ENCODE measurements at regions not wholly inside any gene's neighbourhood (a gene's known extent, or its start where the extent isn't known, plus 50 kb on each side); places are given as distances from the start of the nearest gene placed in this dataset.

DNA sequence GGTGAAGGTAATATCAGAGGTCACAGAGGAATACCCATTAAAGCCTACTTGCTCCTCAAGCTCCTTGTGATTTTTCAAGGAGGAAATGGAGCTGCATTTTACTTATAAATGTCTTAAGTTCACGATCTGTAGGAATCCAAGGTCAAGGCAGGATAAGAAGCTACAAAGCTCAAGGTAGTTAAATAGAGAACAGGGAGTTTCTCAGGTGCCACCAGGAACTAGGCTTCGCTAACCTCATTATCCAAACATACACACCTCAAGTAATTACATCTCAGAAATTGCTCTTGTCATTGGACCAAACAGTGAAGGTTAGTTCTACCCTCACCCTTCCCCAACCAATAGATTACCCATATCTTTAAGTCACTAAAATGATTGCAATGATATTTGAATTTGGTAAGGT, 317.4 kb upstream of the HNRNPA3 start:
- H3K4me1 ChIP-seq (ENCODE audit: control insufficient read depth, insufficient read depth, low read length): no peaks in the 10 kb centered on the region
- no peaks in the 10 kb centered on the region for H3K9me3 ChIP-seq (ENCODE audit: control insufficient read depth, insufficient read depth, low read depth, low read length)
- POLR2A ChIA-PET: no interaction called here
- TF ChIP-seq ZNF514 (tag by site-specific recombination; IDR thresholded peaks at IDR 0.05) (no peak), MEIS1 (CRISPR knock-in tag; IDR thresholded peaks at IDR 0.05; ENCODE audit: borderline replicate concordance) (no peak), ZNF529 (tag by site-specific recombination; IDR thresholded peaks at IDR 0.05; ENCODE audit: insufficient replicate concordance) (no peak), ZNF133 (tag by site-specific recombination; IDR thresholded peaks at IDR 0.05) (no peak), REPIN1 (tag by site-specific recombination; IDR thresholded peaks at IDR 0.05; ENCODE audit: low read depth) (no peak), ZFP37 (tag by site-specific recombination; IDR thresholded peaks at IDR 0.05) (no peak), ZNF239 (tag by site-specific recombination; IDR thresholded peaks at IDR 0.05) (no peak), ZBTB21 (tag by site-specific recombination; IDR thresholded peaks at IDR 0.05) (no peak), HOXA7 (CRISPR knock-in tag; IDR thresholded peaks at IDR 0.05; ENCODE audit: borderline replicate concordance) (no peak), ZNF19 (tag by site-specific recombination; IDR thresholded peaks at IDR 0.05; ENCODE audit: low read depth) (no peak), HOXC10 (CRISPR knock-in tag; IDR thresholded peaks at IDR 0.05) (no peak), ZBTB10 (tag by site-specific recombination; IDR thresholded peaks at IDR 0.05) (no peak), ZNF530 (tag by site-specific recombination; IDR thresholded peaks at IDR 0.05; ENCODE audit: low read depth) (no peak), ZNF426 (tag by site-specific recombination; IDR thresholded peaks at IDR 0.05) (no peak)
- TF ChIP-seq, protein P1, sequence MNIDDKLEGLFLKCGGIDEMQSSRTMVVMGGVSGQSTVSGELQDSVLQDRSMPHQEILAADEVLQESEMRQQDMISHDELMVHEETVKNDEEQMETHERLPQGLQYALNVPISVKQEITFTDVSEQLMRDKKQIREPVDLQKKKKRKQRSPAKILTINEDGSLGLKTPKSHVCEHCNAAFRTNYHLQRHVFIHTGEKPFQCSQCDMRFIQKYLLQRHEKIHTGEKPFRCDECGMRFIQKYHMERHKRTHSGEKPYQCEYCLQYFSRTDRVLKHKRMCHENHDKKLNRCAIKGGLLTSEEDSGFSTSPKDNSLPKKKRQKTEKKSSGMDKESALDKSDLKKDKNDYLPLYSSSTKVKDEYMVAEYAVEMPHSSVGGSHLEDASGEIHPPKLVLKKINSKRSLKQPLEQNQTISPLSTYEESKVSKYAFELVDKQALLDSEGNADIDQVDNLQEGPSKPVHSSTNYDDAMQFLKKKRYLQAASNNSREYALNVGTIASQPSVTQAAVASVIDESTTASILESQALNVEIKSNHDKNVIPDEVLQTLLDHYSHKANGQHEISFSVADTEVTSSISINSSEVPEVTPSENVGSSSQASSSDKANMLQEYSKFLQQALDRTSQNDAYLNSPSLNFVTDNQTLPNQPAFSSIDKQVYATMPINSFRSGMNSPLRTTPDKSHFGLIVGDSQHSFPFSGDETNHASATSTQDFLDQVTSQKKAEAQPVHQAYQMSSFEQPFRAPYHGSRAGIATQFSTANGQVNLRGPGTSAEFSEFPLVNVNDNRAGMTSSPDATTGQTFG (tag by site-specific recombination; IDR thresholded peaks at IDR 0.05; ENCODE audit: borderline replicate concordance): no peak
- TF ChIP-seq, protein P2, sequence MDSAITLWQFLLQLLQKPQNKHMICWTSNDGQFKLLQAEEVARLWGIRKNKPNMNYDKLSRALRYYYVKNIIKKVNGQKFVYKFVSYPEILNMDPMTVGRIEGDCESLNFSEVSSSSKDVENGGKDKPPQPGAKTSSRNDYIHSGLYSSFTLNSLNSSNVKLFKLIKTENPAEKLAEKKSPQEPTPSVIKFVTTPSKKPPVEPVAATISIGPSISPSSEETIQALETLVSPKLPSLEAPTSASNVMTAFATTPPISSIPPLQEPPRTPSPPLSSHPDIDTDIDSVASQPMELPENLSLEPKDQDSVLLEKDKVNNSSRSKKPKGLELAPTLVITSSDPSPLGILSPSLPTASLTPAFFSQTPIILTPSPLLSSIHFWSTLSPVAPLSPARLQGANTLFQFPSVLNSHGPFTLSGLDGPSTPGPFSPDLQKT (IDR thresholded peaks at IDR 0.05; ENCODE audit: borderline replicate concordance, low read depth, low read length): no peak
- TF ChIP-seq, protein P3, sequence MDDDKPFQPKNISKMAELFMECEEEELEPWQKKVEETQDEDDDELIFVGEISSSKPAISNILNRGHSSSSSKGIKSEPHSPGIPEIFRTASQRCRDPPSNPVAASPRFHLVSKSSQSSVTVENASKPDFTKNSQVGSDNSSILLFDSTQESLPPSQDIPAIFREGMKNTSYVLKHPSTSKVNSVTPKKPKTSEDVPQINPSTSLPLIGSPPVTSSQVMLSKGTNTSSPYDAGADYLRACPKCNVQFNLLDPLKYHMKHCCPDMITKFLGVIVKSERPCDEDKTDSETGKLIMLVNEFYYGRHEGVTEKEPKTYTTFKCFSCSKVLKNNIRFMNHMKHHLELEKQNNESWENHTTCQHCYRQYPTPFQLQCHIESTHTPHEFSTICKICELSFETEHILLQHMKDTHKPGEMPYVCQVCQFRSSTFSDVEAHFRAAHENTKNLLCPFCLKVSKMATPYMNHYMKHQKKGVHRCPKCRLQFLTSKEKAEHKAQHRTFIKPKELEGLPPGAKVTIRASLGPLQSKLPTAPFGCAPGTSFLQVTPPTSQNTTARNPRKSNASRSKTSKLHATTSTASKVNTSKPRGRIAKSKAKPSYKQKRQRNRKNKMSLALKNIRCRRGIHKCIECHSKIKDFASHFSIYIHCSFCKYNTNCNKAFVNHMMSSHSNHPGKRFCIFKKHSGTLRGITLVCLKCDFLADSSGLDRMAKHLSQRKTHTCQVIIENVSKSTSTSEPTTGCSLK (tag by site-specific recombination; IDR thresholded peaks at IDR 0.05): no peak
- TF ChIP-seq, protein P4, sequence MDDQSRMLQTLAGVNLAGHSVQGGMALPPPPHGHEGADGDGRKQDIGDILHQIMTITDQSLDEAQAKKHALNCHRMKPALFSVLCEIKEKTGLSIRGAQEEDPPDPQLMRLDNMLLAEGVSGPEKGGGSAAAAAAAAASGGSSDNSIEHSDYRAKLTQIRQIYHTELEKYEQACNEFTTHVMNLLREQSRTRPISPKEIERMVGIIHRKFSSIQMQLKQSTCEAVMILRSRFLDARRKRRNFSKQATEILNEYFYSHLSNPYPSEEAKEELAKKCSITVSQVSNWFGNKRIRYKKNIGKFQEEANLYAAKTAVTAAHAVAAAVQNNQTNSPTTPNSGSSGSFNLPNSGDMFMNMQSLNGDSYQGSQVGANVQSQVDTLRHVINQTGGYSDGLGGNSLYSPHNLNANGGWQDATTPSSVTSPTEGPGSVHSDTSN (CRISPR knock-in tag; IDR thresholded peaks at IDR 0.05): no peak
- TF ChIP-seq, protein P5, sequence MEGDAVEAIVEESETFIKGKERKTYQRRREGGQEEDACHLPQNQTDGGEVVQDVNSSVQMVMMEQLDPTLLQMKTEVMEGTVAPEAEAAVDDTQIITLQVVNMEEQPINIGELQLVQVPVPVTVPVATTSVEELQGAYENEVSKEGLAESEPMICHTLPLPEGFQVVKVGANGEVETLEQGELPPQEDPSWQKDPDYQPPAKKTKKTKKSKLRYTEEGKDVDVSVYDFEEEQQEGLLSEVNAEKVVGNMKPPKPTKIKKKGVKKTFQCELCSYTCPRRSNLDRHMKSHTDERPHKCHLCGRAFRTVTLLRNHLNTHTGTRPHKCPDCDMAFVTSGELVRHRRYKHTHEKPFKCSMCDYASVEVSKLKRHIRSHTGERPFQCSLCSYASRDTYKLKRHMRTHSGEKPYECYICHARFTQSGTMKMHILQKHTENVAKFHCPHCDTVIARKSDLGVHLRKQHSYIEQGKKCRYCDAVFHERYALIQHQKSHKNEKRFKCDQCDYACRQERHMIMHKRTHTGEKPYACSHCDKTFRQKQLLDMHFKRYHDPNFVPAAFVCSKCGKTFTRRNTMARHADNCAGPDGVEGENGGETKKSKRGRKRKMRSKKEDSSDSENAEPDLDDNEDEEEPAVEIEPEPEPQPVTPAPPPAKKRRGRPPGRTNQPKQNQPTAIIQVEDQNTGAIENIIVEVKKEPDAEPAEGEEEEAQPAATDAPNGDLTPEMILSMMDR (tag by site-specific recombination; IDR thresholded peaks at IDR 0.05): no peak
- H3K27ac ChIP-seq (ENCODE audit: extremely low read depth, low read depth, low read length): no peak overlapping the region
- H3K4me3 ChIP-seq (ENCODE audit: low read depth, low read length): no peak overlapping the region
- CTCF ChIA-PET: no interaction called here
- H3K36me3 ChIP-seq (ENCODE audit: control insufficient read depth in 2 of 2, insufficient read depth in 1 of 2, low read length in 2 of 2): no peaks in the 10 kb centered on the region
